ENCODE measurements at regions not wholly inside any gene's neighbourhood (a gene's known extent, or its start where the extent isn't known, plus 50 kb on each side); places are given as distances from the start of the nearest gene placed in this dataset.
"Not testable (repeated sequence)": the region's sequence is repeated elsewhere in the genome, so short reads cannot be mapped to it uniquely, and the experiment has no call there.

DNA sequence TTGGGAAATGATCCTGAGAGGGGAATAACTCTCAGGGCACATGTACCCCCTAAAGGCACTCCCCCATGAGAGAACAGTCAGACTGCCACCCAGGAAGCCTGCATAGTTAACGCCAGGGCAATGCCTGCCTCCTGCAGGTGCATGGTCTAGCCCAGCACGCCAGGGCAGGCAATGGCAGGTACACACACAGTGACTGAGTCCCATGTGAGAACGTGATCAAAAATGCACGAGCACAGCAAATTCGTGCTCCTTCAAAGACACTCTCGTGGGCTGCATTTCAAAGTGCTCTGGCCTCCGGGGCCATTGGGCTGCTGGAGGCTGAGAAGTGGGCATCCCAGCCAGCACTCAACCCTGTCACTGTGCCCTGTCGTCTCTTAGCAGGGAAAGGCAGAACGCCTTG, 79.7 kb downstream of the SHANK2 start:
- H3K9me3 ChIP-seq = peaks cover 12 to 17% of the 10 kb centered on the region in 2 donors
- H3K4me1 ChIP-seq = no peaks in the 10 kb centered on the region
- no peaks in the 10 kb centered on the region for H3K36me3 ChIP-seq
- WGBS, 2 donors (ENCODE audit: low coverage in 1 of 2) = 55 to 74% methylated on average over 4 to 9 of the region's 9 CpGs
- in situ Hi-C loops (cut with MboI; ENCODE audit: low pct_ligation_motif_present in 1 of 4, low pct_unique_long_range_greater_than_20kb in 1 of 4, low sequenced_read_pairs in 3 of 4) (no loop called here), intact Hi-C loops (cut with DNase I; ENCODE audit: low total_unique reads) (no loop called here)
- no peaks in the 10 kb centered on the region for H3K27me3 ChIP-seq
- DNase-seq = no peak
- TF ChIP-seq, protein P1, sequence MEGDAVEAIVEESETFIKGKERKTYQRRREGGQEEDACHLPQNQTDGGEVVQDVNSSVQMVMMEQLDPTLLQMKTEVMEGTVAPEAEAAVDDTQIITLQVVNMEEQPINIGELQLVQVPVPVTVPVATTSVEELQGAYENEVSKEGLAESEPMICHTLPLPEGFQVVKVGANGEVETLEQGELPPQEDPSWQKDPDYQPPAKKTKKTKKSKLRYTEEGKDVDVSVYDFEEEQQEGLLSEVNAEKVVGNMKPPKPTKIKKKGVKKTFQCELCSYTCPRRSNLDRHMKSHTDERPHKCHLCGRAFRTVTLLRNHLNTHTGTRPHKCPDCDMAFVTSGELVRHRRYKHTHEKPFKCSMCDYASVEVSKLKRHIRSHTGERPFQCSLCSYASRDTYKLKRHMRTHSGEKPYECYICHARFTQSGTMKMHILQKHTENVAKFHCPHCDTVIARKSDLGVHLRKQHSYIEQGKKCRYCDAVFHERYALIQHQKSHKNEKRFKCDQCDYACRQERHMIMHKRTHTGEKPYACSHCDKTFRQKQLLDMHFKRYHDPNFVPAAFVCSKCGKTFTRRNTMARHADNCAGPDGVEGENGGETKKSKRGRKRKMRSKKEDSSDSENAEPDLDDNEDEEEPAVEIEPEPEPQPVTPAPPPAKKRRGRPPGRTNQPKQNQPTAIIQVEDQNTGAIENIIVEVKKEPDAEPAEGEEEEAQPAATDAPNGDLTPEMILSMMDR (IDR thresholded peaks at IDR 0.05) = no peak
- TF ChIP-seq EP300 (IDR thresholded peaks at IDR 0.05; ENCODE audit: low read depth) (no peak), POLR2A (IDR thresholded peaks at IDR 0.05) (no peak), POLR2AphosphoS5 (IDR thresholded peaks at IDR 0.05) (no peak)
- no peak overlapping the region for H3K4me3 ChIP-seq
- H3K27ac ChIP-seq = no peak overlapping the region

- Histone ChIP-seq H3K36me3 (no peaks in the 10 kb centered on the region), H3K27me3 (no peaks in the 10 kb centered on the region), H3K4me1 (no peaks in the 10 kb centered on the region), H3K27ac (no peak overlapping the region), H3K9me3 (peaks cover 5 to 8% of the 10 kb centered on the region in 2 donors), H3K4me3 (no peak overlapping the region)
- no peak for TF ChIP-seq POLR2AphosphoS5 (IDR thresholded peaks at IDR 0.05)
- no peak for TF ChIP-seq EP300 (IDR thresholded peaks at IDR 0.05; ENCODE audit: low read depth)
- TF ChIP-seq POLR2A (IDR thresholded peaks at IDR 0.05) = no peak
- TF ChIP-seq, protein P1 (IDR thresholded peaks at IDR 0.05) = no peak
- in situ Hi-C loops (cut with MboI; ENCODE audit: low pct_ligation_motif_present in 1 of 4, low pct_unique_long_range_greater_than_20kb in 1 of 4, low sequenced_read_pairs in 3 of 4) = no loop called here
- no peak for DNase-seq
- intact Hi-C loops (cut with DNase I; ENCODE audit: low total_unique reads) = no loop called here
- 90% methylated on average over 11 of the region's 11 CpGs; no CpG with 5 or more reads in 1 of the 2 donors for WGBS, 2 donors (ENCODE audit: low coverage in 1 of 2)
Observed at GRCh38 chr11:71171576-71171975, 80.8 kb downstream of the SHANK2 start.

DNA sequence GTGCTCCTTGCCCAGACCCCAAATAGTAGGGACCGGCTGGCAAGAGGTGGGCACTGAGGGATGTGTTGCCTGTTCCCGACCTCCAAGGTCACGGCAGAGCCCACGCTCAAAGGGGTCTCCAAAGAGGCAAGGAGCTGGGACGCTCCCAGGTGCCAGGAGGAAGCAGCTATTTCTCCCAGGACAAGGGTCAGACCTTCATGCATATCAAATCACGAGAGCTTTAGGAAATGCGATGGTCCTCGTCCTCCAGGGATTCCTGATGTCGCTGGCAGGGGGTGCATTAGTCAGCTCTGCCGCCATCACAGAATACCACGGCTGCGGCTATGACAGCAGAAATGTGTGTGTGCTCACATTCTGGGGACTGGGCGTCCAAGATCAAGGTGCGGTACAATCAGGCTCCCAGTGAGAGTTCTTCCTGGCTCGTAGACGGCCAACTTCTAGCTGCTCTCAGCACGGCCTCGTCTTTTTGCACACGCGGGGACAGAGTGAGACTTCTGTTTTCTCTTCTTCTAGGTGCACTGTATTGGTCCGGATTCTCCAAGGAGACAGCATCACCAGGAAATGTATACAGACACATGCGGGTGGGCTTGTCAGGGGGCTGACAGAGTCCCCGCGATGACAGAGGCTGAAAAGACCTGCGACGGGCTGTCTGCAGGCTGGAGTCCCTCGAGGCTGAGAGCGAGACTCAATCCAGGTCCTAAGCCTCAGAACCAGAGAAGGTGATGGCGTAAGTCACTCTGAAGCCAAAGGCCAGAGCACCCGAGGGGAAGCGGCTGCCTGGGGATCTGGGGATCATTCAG, 81.6 kb downstream of the SHANK2 start:
- H3K27ac ChIP-seq = no peak overlapping the region
- peaks cover 0 to 2% of the 10 kb centered on the region in 2 donors for H3K9me3 ChIP-seq
- in situ Hi-C loops (cut with MboI; ENCODE audit: low pct_ligation_motif_present in 1 of 4, low pct_unique_long_range_greater_than_20kb in 1 of 4, low sequenced_read_pairs in 3 of 4) = no loop called here
- no peak overlapping the region for H3K4me3 ChIP-seq
- intact Hi-C loops (cut with DNase I; ENCODE audit: low total_unique reads) = no loop called here
- no peaks in the 10 kb centered on the region for H3K36me3 ChIP-seq
- TF ChIP-seq POLR2A (IDR thresholded peaks at IDR 0.05) (no peak), EP300 (IDR thresholded peaks at IDR 0.05; ENCODE audit: low read depth) (no peak), POLR2AphosphoS5 (IDR thresholded peaks at IDR 0.05) (no peak)
- TF ChIP-seq, protein P1 (IDR thresholded peaks at IDR 0.05) = no peak
- no peaks in the 10 kb centered on the region for H3K27me3 ChIP-seq
- WGBS, 2 donors (ENCODE audit: low coverage in 1 of 2) = 90% methylated on average over 28 of the region's 31 CpGs; no CpG with 5 or more reads in 1 of the 2 donors
- no peak for DNase-seq
- H3K4me1 ChIP-seq = no peaks in the 10 kb centered on the region

DNA sequence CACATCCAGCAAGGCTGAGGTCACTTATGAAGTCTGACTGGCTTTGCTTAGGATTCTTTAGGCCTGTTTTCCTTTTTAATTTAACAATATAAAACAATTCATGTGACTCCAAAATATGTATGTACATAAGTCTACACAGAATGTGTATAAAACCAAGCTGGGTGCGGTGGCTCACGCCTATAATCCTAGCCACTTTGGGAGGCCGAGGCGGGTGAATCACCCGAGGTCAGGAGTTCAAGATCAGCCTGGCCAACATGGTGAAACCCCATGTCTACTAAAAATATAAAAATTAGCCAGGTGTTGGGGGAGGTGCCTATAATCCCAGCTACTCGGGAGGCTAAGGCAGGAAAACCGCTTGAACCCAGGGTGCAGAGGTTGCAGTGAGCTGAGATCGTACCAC, 83.1 kb downstream of the SHANK2 start:
- Histone ChIP-seq H3K4me3 (no peak overlapping the region), H3K27ac (no peak overlapping the region), H3K27me3 (no peaks in the 10 kb centered on the region), H3K9me3 (no peaks in the 10 kb centered on the region), H3K36me3 (no peaks in the 10 kb centered on the region), H3K4me1 (no peaks in the 10 kb centered on the region)
- WGBS, 2 donors (ENCODE audit: low coverage in 1 of 2) = 80 to 87% methylated on average over 5 to 8 of the region's 8 CpGs
- intact Hi-C loops (cut with DNase I; ENCODE audit: low total_unique reads) = no loop called here
- DNase-seq = no peak
- TF ChIP-seq, protein P1 (IDR thresholded peaks at IDR 0.05) = no peak
- TF ChIP-seq EP300 (IDR thresholded peaks at IDR 0.05; ENCODE audit: low read depth) (no peak), POLR2AphosphoS5 (IDR thresholded peaks at IDR 0.05) (no peak), POLR2A (IDR thresholded peaks at IDR 0.05) (no peak)
- in situ Hi-C loops (cut with MboI; ENCODE audit: low pct_ligation_motif_present in 1 of 4, low pct_unique_long_range_greater_than_20kb in 1 of 4, low sequenced_read_pairs in 3 of 4) = no loop called here

GRCh38 chr11:71167814-71168213, 84.6 kb downstream of the SHANK2 start:
- not testable (repeated sequence) for H3K4me1 ChIP-seq

More at GRCh38 chr11:71167814-71168213, 84.6 kb downstream of the SHANK2 start:
- 93% methylated on average over 5 of the region's 31 CpGs; no CpG with 5 or more reads in 1 of the 2 donors for WGBS, 2 donors (ENCODE audit: low coverage in 1 of 2)
- H3K4me3 ChIP-seq; intact Hi-C loops (cut with DNase I; ENCODE audit: low total_unique reads); H3K36me3 ChIP-seq; H3K9me3 ChIP-seq; in situ Hi-C loops (cut with MboI; ENCODE audit: low pct_ligation_motif_present in 1 of 4, low pct_unique_long_range_greater_than_20kb in 1 of 4, low sequenced_read_pairs in 3 of 4); DNase-seq; H3K27ac ChIP-seq; H3K27me3 ChIP-seq: not testable (repeated sequence)

Measured in transverse colon (tissue), 4 donors.